Heart left ventricle (tissue), 16 donors: ENCODE measurements at regions not wholly inside any gene's neighbourhood (a gene's known extent, or its start where the extent isn't known, plus 50 kb on each side); places are given as distances from the start of the nearest gene placed in this dataset.

Source experiments
- ATAC-seq, 4 donors: fragments of 200-7000 bp; cut with Tn5 transposase; one replicate each; pipeline ENCODE4 v1.9.1; 2020 to 2022; ENCODE audit warnings: moderate library complexity in 4 of 4, mild to moderate bottlenecking in 3 of 4, moderate number of reproducible peaks in 1 of 4
- DNase-seq, 5 donors: peaks; one replicate each; pipeline ENCODE4 v3.0.0-alpha.2; 2020
- H3K27ac ChIP-seq, 12 donors: fragments of 200-600 bp; sonication (generic) in 4 of 12; one replicate each; pipeline versions ENCODE4 v1.5.0 to v1.8.0; 2016 to 2022; ENCODE audit warnings: mild to moderate bottlenecking in 2 of 12
- H3K27me3 ChIP-seq, 9 donors: fragments of 200-600 bp; sonication (generic) in 2 of 9; one replicate each; pipeline versions ENCODE4 v1.5.1 to v1.8.0; 2016 to 2022; ENCODE audit warnings: mild to moderate bottlenecking in 3 of 9
- H3K36me3 ChIP-seq, 9 donors: fragments of 200-600 bp; sonication (generic) in 2 of 9; one replicate each; pipeline versions ENCODE4 v1.5.0 to v1.8.0; 2018 to 2022; ENCODE audit warnings: mild to moderate bottlenecking in 2 of 9
- H3K4me1 ChIP-seq, 12 donors: fragments of 200-600 bp; sonication (generic) in 4 of 12; one replicate each; pipeline versions ENCODE4 v1.5.0 to v1.8.0; 2016 to 2022; ENCODE audit warnings: mild to moderate bottlenecking in 3 of 12
- H3K4me3 ChIP-seq, 12 donors: fragments of 200-600 bp; sonication (generic) in 4 of 12; one replicate each; pipeline versions ENCODE4 v1.5.0 to v1.8.0; 2017 to 2022; ENCODE audit warnings: mild to moderate bottlenecking in 9 of 12, moderate library complexity in 4 of 12
- H3K9me3 ChIP-seq, 12 donors: fragments of 200-600 bp; sonication (generic) in 4 of 12; one replicate each; pipeline versions ENCODE4 v1.5.0 to v1.8.0; 2016 to 2022; ENCODE audit warnings: mild to moderate bottlenecking in 1 of 12
- CTCF ChIP-seq, 12 donors: fragments of 200-600 bp; sonication (generic) in 4 of 12; IDR thresholded peaks; one replicate each; pipeline versions ENCODE4 v1.5.0 to v1.8.0; 2018 to 2022; ENCODE audit warnings: antibody characterized with exemption in 12 of 12, mild to moderate bottlenecking in 5 of 12
- POLR2A ChIP-seq, 2 donors: fragments of 450-650 bp; IDR thresholded peaks; one replicate each; pipeline ENCODE4 v1.6.1; 2017; ENCODE audit warnings: antibody characterized with exemption in 2 of 2, mild to moderate bottlenecking in 2 of 2, moderate library complexity in 2 of 2
- WGBS, 4 donors: extraction: QIAGEN DNeasy Blood & Tissue Kit in 2 of 4; methylation state at CpG; one replicate each; pipeline versions ENCODE4 v1.1.5 to v1.1.7; 2013 to 2018; 5-methylcytosine and 5-hydroxymethylcytosine counted together
- intact Hi-C, 10 donors: fragments of 100-400 bp; cut with DNase I; formaldehyde crosslinking; loops; one replicate each; pipeline versions ENCODE4 v1.11.1 to v1.14.2; 2022
- donor health status: ischemic (EF 13 %, LVEDD 7.1; RV severe dilation, severe dysfunction).
- donor health status: healthy with polysubstance abuse.
- donor health status: DM: no; HTN: yes; CAD: no.
- donor health status: DM: no; HTN: no; CAD: no.
- donor health status: ischemic (EF 25% LVEDD 6.9; RV normal size, moderate dysfunction).
- donor health status: ischemic (EF 25% LVEDD 5.7; RV mildly dilated, moderate dysfunction).
- donor health status: healthy.
- donor health status: DM: yes; HTN: yes; CAD: no.
- donor health status: ischemic (EF 35%, LVEDD 5.7; RV mildly dilated, moderate dysfunction).
- donor health status: nonischemic (EF 11% LVEDD 7.7; RV severe dilation, severe dysfunction).
- donor health status: DM: yes; HTN: yes; CAD: no.
- donor health status: PGD.
- donor health status: ischemic (EF 29% LVEDD 5.4; RV normal size, mild dysfunction).
- donor health status: nonischemic (EF 23%, LVEDD 6.1; RV moderate dilation, normal function).

DNA sequence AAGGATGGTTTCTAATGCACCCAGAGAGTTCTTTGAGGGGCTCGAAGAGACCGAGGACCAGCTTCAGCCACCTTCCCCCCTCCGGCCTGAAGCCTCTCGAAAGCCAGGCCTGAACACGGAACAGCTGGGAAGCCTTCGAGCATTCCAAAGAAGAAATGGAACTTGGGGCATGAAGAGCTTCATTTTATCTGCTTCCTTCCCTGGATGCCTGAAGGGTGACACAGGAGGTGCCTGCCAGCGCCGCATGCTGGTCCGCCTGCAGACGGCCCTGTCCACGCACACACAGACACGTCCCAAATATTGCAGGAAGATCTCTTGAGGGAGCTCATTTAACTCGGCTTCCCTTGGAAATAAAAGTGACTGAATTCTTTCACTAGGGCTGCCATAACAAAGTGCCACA is 73.7 kb downstream of the TOMM20 start:
- no peak overlapping the region for H3K27ac ChIP-seq
- no peaks in the 10 kb centered on the region for H3K9me3 ChIP-seq
- H3K4me1 ChIP-seq: peaks cover 0 to 27% (median 12%) of the 10 kb centered on the region in 12 donors
- no peaks in the 10 kb centered on the region for H3K36me3 ChIP-seq
- 63 to 73% (median 68%) methylated on average over 13 of the region's 13 CpGs for whole genome bisulfite sequencing, 4 donors
- DNase-seq (no peak), ATAC-seq (peak in 1 of 4 donors; percentile 33)
- TF ChIP-seq CTCF (IDR thresholded peaks at IDR 0.05): no peak
- no peak for TF ChIP-seq POLR2A (IDR thresholded peaks at IDR 0.05)
- intact Hi-C loops: no loop called here
- H3K4me3 ChIP-seq: no peak overlapping the region
- no peaks in the 10 kb centered on the region for H3K27me3 ChIP-seq

GRCh38 chr1:235054466-235054865 is 74.2 kb downstream of the TOMM20 start:
- 94 to 97% (median 96%) methylated on average over 11 of the region's 11 CpGs for WGBS, 4 donors
- ATAC-seq: no peak
- H3K9me3 ChIP-seq: no peaks in the 10 kb centered on the region
- H3K27me3 ChIP-seq: no peaks in the 10 kb centered on the region
- DNase-seq: no peak
- TF ChIP-seq POLR2A (IDR thresholded peaks at IDR 0.05) (no peak), CTCF (IDR thresholded peaks at IDR 0.05) (no peak)
- no peak overlapping the region for H3K27ac ChIP-seq
- no peaks in the 10 kb centered on the region for H3K36me3 ChIP-seq
- no peak overlapping the region for H3K4me3 ChIP-seq
- peaks cover 0 to 30% (median 12%) of the 10 kb centered on the region in 12 donors for H3K4me1 ChIP-seq
- intact Hi-C loops: no loop called here

DNA sequence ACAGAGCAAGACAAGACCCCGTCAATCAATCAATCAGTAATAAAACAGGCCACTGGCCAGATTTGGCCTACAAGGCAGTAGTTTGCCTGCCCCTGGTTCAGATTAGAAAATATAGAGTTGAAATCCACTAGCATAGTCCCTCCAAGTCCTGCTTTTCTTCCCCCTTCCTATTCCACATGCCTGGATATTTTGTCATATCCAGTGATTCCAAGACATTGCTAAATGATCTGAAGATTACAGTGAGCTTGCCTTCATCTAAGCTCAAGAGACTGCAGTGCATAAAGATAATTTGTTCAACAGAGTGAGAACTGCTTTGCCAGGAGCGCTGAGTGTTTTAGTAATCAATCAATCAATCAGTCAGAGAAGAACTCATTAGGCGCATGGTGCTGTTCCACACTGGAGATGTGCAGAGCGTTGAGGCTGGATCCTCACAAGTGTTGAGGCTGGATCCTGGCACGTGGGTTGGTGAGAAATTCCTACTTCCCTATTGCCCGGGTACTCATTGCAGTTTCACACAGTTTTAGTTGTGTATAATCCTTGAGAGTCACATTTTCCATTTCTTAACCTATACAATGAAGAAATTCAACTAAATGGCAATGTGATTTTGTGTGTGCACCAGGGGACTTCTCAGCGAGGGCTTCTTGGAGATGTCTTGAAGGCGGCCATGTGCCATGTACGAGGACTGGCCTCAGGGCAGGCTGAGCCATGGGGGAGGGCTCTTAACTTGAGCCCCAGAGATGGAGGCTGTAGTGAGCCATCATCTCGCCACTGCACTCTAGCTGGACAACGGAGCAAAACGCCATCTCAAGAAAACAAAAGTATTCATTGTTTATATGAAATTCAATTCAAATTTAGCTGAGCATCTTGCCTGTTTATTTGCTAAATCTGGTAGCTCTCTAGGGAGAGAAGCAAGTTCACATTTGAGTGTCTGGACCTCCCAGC is 76.3 kb downstream of the TOMM20 start:
- Histone ChIP-seq H3K36me3 (no peaks in the 10 kb centered on the region), H3K4me1 (peaks cover 2 to 48% (median 24%) of the 10 kb centered on the region in 12 donors), H3K9me3 (no peaks in the 10 kb centered on the region), H3K4me3 (no peak overlapping the region), H3K27ac (peak overlapping the region in 3 of 12 donors; percentile 3 to 22 (median 14)), H3K27me3 (no peaks in the 10 kb centered on the region)
- TF ChIP-seq POLR2A (IDR thresholded peaks at IDR 0.05): no peak
- no peak for TF ChIP-seq CTCF (IDR thresholded peaks at IDR 0.05)
- 84 to 90% (median 85%) methylated on average over 12 of the region's 12 CpGs for WGBS, 4 donors
- DNase-seq (no peak), ATAC-seq (no peak)
- intact Hi-C loops: loop anchor here in 1 of 10 donors (2.0 kb wide), 1 partner anchor 14 kb away; no protein-coding TSS in a partner anchor

DNA sequence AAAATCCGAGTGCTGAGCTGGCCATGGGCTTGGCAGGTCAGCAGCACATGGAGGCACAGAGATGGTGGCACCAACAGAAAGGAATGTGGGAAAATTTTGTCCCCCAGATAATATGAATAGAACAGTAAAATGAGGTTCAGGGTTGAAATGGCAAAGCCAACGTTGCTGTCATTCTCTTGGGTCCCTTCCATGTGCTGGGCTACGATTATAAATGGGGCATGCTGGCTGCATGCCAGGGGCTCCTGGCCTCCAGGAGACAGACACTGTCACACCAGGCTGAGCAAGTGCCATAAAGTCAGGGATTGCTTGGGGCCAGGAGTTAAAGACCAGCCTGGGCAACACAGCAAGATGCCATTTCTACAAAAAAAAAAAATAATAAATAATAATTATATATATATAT is 77.1 kb downstream of the TOMM20 start:
- DNase-seq: peak in 1 of 5 donors; percentile 48
- Histone ChIP-seq H3K4me1 (peaks cover 5 to 55% (median 31%) of the 10 kb centered on the region in 12 donors), H3K27ac (peak overlapping the region in 10 of 12 donors; percentile 3 to 70 (median 26)), H3K36me3 (no peaks in the 10 kb centered on the region), H3K27me3 (no peaks in the 10 kb centered on the region), H3K9me3 (no peaks in the 10 kb centered on the region), H3K4me3 (no peak overlapping the region)
- 45 to 53% (median 46%) methylated on average over 3 of the region's 3 CpGs for WGBS, 4 donors
- TF ChIP-seq CTCF (IDR thresholded peaks at IDR 0.05): no peak
- no peak for TF ChIP-seq POLR2A (IDR thresholded peaks at IDR 0.05)
- intact Hi-C loops: no loop called here
- no peak for ATAC-seq
